HEK293 (cell line): ENCODE measurements at regions not wholly inside any gene's neighbourhood (a gene's known extent, or its start where the extent isn't known, plus 50 kb on each side); places are given as distances from the start of the nearest gene placed in this dataset.

Experiments used
- CTCF ChIA-PET: fragments of 350-600 bp; formaldehyde crosslinking; extraction: SDS; loops from one replicate; lab custom pipeline; 2021; ENCODE audit warnings: antibody characterized with exemption; lab: Yijun Ruan, JAX
- POLR2A ChIA-PET: fragments of 300-600 bp; formaldehyde crosslinking; extraction: SDS; loops from one replicate; lab custom pipeline; 2020; ENCODE audit warnings: antibody characterized with exemption, inconsistent platforms; lab: Yijun Ruan, JAX
- H3K27ac ChIP-seq: fragments of 200-500 bp; sonication (Bioruptor generic); 2 replicates; pipeline ENCODE4 v1.5.1; 2014; ENCODE audit warnings: low read depth, low read length, control low read depth, inconsistent platforms; ENCODE audit errors: extremely low read depth
- H3K36me3 ChIP-seq, 2 experiments: fragments of 200-500 bp in 1 of 2; sonication (Bioruptor generic) in 1 of 2; 1 replicate in 1 of 2; 2 replicates in 1 of 2; pipeline ENCODE4 v1.5.1; 2014 to 2017; ENCODE audit warnings: inconsistent platforms in 2 of 2, low read length in 2 of 2; ENCODE audit not compliant: control insufficient read depth in 2 of 2, insufficient read depth in 1 of 2
- H3K4me1 ChIP-seq: fragments of 200-500 bp; sonication (Bioruptor generic); 2 replicates; pipeline ENCODE4 v1.5.1; 2014; ENCODE audit warnings: mild to moderate bottlenecking, low read length, inconsistent platforms; ENCODE audit not compliant: control insufficient read depth, insufficient read depth
- H3K4me3 ChIP-seq: 2 replicates; pipeline ENCODE4 v1.5.1; 2011; ENCODE audit warnings: low read depth, mild to moderate bottlenecking, control low read depth, low read length, moderate library complexity
- H3K9me3 ChIP-seq: fragments of 200-500 bp; sonication (Bioruptor generic); 2 replicates; pipeline ENCODE4 v1.5.1; 2014; ENCODE audit warnings: low read depth, low read length, inconsistent platforms; ENCODE audit not compliant: control insufficient read depth, insufficient read depth
- BCL11B ChIP-seq: fragments of 450-650 bp; formaldehyde crosslinking; IDR thresholded peaks from 2 replicates; pipeline ENCODE4 v1.5.1; 2016; ENCODE audit warnings: low read depth, missing biosample characterization, missing genetic modification characterization
- MZF1 ChIP-seq: fragments of 450-650 bp; formaldehyde crosslinking; IDR thresholded peaks from 2 replicates; pipeline ENCODE4 v1.5.1; 2017; ENCODE audit warnings: missing biosample characterization, missing genetic modification characterization, borderline replicate concordance
- REPIN1 ChIP-seq: fragments of 450-650 bp; formaldehyde crosslinking; IDR thresholded peaks from 2 replicates; pipeline ENCODE4 v1.5.1; 2017; ENCODE audit warnings: missing biosample characterization, missing genetic modification characterization, low read depth
- YY1 ChIP-seq: fragments of 450-650 bp; formaldehyde crosslinking; IDR thresholded peaks from 2 replicates; pipeline ENCODE4 v1.5.1; 2018; ENCODE audit warnings: missing biosample characterization, missing genetic modification characterization
- ZBTB11 ChIP-seq: fragments of 450-650 bp; formaldehyde crosslinking; conservative IDR thresholded peaks from 2 replicates; pipeline ENCODE4 v1.5.1; 2016; ENCODE audit warnings: low read depth, missing biosample characterization, missing genetic modification characterization
- ZFHX2 ChIP-seq: fragments of 450-650 bp; formaldehyde crosslinking; conservative IDR thresholded peaks from 2 replicates; pipeline ENCODE4 v1.5.1; 2016; ENCODE audit warnings: missing biosample characterization, missing genetic modification characterization
- ZFP37 ChIP-seq: fragments of 450-650 bp; formaldehyde crosslinking; IDR thresholded peaks from 2 replicates; pipeline ENCODE4 v1.5.1; 2016; ENCODE audit warnings: missing biosample characterization, missing genetic modification characterization
- ZNF114 ChIP-seq: fragments of 450-650 bp; formaldehyde crosslinking; IDR thresholded peaks from 2 replicates; pipeline ENCODE4 v1.5.0; 2017; ENCODE audit warnings: missing biosample characterization, missing genetic modification characterization
- ZNF132 ChIP-seq: fragments of 450-650 bp; formaldehyde crosslinking; IDR thresholded peaks from 2 replicates; pipeline ENCODE4 v1.5.1; 2017; ENCODE audit warnings: missing biosample characterization, missing genetic modification characterization, borderline replicate concordance
- ZNF138 ChIP-seq: fragments of 450-650 bp; formaldehyde crosslinking; IDR thresholded peaks from 2 replicates; pipeline ENCODE4 v1.5.1; 2016; ENCODE audit warnings: missing biosample characterization, missing genetic modification characterization, borderline replicate concordance
- ZNF175 ChIP-seq: fragments of 450-650 bp; formaldehyde crosslinking; IDR thresholded peaks from 2 replicates; pipeline ENCODE4 v1.5.1; 2016; ENCODE audit warnings: missing biosample characterization, missing genetic modification characterization
- ZNF18 ChIP-seq: fragments of 450-650 bp; formaldehyde crosslinking; IDR thresholded peaks from 2 replicates; pipeline ENCODE4 v1.5.1; 2016; ENCODE audit warnings: missing biosample characterization, missing genetic modification characterization
- ZNF184 ChIP-seq: fragments of 450-650 bp; IDR thresholded peaks from 2 replicates; pipeline ENCODE4 v1.5.1; 2018; ENCODE audit warnings: missing biosample characterization, mild to moderate bottlenecking, missing genetic modification characterization
- ZNF354C ChIP-seq: fragments of 450-650 bp; formaldehyde crosslinking; IDR thresholded peaks from 2 replicates; pipeline ENCODE4 v1.5.1; 2016; ENCODE audit warnings: missing biosample characterization, missing genetic modification characterization, low read depth, borderline replicate concordance
- ZNF433 ChIP-seq: fragments of 450-650 bp; formaldehyde crosslinking; IDR thresholded peaks from 2 replicates; pipeline ENCODE4 v1.5.1; 2016; ENCODE audit warnings: missing biosample characterization, missing genetic modification characterization, low read depth
- ZNF521 ChIP-seq: fragments of 450-650 bp; formaldehyde crosslinking; IDR thresholded peaks from 2 replicates; pipeline ENCODE4 v1.5.1; 2017; ENCODE audit warnings: missing biosample characterization, mild to moderate bottlenecking, missing genetic modification characterization
- ZNF623 ChIP-seq: fragments of 450-650 bp; formaldehyde crosslinking; IDR thresholded peaks from 2 replicates; pipeline ENCODE4 v1.5.1; 2016; ENCODE audit warnings: missing biosample characterization, missing genetic modification characterization
- ZNF692 ChIP-seq: fragments of 450-650 bp; formaldehyde crosslinking; IDR thresholded peaks from 2 replicates; pipeline ENCODE4 v1.5.1; 2016; ENCODE audit warnings: missing biosample characterization, missing genetic modification characterization
- ZNF707 ChIP-seq: fragments of 450-650 bp; formaldehyde crosslinking; IDR thresholded peaks from 2 replicates; pipeline ENCODE4 v1.5.1; 2016; ENCODE audit warnings: missing biosample characterization, missing genetic modification characterization
- ZNF843 ChIP-seq: fragments of 450-650 bp; formaldehyde crosslinking; IDR thresholded peaks from 2 replicates; pipeline ENCODE4 v1.5.1; 2016; ENCODE audit warnings: missing biosample characterization, missing genetic modification characterization
- TF ChIP-seq, protein P1 (sequence below): fragments of 450-650 bp; formaldehyde crosslinking; IDR thresholded peaks from 2 replicates; pipeline ENCODE4 v1.5.1; 2017; ENCODE audit warnings: missing biosample characterization, missing genetic modification characterization
- TF ChIP-seq, protein P2 (sequence below): fragments of 450-650 bp; formaldehyde crosslinking; conservative IDR thresholded peaks from 2 replicates; pipeline ENCODE4 v1.5.1; 2016; ENCODE audit warnings: low read depth, missing biosample characterization, missing genetic modification characterization

DNA sequence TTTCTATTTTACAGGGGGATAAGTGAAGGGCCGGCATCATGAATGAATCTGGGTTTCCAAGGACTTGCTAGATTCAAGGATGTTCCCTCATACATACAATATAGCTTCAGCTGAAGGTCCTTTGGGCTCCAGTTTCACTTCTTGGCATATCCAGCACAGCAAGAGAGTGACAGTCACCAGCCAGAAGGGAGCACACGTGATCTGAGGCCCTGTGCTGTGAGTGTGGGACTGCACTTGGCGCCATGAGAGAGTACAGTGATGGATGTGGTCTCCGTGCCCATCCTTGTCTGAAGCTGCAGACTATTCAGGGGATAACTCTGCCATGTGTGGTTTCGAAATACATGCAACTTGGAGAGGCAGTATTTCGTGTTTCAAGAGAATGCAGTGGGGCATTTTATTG lies 159.7 kb upstream of the DSCAM start (continued):
- TF ChIP-seq, protein P1, sequence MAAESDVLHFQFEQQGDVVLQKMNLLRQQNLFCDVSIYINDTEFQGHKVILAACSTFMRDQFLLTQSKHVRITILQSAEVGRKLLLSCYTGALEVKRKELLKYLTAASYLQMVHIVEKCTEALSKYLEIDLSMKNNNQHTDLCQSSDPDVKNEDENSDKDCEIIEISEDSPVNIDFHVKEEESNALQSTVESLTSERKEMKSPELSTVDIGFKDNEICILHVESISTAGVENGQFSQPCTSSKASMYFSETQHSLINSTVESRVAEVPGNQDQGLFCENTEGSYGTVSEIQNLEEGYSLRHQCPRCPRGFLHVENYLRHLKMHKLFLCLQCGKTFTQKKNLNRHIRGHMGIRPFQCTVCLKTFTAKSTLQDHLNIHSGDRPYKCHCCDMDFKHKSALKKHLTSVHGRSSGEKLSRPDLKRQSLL (tag by site-specific recombination), result no peak
- no peak for TF ChIP-seq ZNF433
- no peak for TF ChIP-seq MZF1

DNA sequence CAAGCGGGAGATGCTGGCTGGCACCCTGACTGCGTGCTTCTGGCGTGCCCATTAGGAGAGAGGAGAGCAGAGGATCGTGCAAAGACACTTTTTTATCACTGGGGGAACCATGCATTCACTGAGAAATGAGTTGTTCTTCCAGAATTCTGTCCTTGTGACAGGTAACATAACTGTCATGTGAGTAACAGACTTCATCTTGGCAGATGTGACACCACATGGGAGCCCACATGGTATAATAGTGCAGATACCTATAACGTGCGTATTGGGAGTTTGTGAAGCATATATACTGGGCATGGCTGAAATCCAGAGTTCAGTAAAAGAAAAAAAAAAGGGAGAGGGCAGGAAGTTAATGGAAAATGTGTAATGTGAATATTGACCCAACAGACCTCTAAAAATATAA lies 159.6 kb upstream of the BACE2 start:
- CTCF ChIA-PET, result no interaction called here
- POLR2A ChIA-PET, result no interaction called here
- no peak for TF ChIP-seq YY1
- no peak for TF ChIP-seq ZNF707 (tag by site-specific recombination)
- TF ChIP-seq ZNF114 (tag by site-specific recombination), result no peak
- no peak for TF ChIP-seq ZNF184 (tag by site-specific recombination)
- TF ChIP-seq ZNF18, result no peak
- TF ChIP-seq ZNF175, result no peak
- no peak for TF ChIP-seq REPIN1 (tag by site-specific recombination)
- no peak for TF ChIP-seq ZFP37 (tag by site-specific recombination)
- no peak for TF ChIP-seq ZBTB11
- Histone ChIP-seq H3K27ac (no peak overlapping the region), H3K4me3 (no peak overlapping the region), H3K4me1 (no peaks in the 10 kb centered on the region), H3K36me3 (no peaks in the 10 kb centered on the region), H3K9me3 (no peaks in the 10 kb centered on the region)

DNA sequence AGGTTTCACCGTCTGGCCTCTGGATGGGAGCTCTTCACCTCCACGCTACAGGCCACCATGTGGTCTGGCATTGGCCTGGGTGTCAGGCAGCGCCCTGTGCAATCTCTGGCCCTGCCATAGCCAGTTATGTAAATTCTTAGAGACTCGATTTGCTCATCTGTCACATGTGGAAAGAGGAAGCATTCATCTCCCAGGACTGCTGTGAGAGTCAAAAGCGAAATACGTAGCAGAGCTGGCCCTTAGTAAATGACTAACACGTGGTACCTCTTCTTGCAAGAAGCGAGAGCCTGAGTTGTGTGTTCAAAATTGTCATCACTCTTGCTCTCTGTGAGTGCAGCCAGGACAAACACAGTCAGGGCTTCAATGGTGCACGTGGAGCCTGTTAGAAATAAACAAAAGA lies 159.0 kb upstream of the BACE2 start:
- POLR2A ChIA-PET, result no interaction called here
- Histone ChIP-seq H3K4me3 (no peak overlapping the region), H3K4me1 (no peaks in the 10 kb centered on the region), H3K36me3 (no peaks in the 10 kb centered on the region), H3K27ac (no peak overlapping the region), H3K9me3 (no peaks in the 10 kb centered on the region)
- CTCF ChIA-PET, result interaction anchor here (0.6 to 1.2 kb wide), 2 partner anchors 60 to 549 kb away, joined by 5 read pairs; no protein-coding TSS in a partner anchor
- TF ChIP-seq ZNF354C (tag by site-specific recombination) (no peak), ZFHX2 (no peak), ZNF138 (tag by site-specific recombination) (no peak), ZNF521 (tag by site-specific recombination) (no peak), BCL11B (no peak), ZNF692 (no peak), ZNF623 (no peak), ZNF843 (tag by site-specific recombination) (no peak), ZNF132 (tag by site-specific recombination) (no peak)
- TF ChIP-seq, protein P2, sequence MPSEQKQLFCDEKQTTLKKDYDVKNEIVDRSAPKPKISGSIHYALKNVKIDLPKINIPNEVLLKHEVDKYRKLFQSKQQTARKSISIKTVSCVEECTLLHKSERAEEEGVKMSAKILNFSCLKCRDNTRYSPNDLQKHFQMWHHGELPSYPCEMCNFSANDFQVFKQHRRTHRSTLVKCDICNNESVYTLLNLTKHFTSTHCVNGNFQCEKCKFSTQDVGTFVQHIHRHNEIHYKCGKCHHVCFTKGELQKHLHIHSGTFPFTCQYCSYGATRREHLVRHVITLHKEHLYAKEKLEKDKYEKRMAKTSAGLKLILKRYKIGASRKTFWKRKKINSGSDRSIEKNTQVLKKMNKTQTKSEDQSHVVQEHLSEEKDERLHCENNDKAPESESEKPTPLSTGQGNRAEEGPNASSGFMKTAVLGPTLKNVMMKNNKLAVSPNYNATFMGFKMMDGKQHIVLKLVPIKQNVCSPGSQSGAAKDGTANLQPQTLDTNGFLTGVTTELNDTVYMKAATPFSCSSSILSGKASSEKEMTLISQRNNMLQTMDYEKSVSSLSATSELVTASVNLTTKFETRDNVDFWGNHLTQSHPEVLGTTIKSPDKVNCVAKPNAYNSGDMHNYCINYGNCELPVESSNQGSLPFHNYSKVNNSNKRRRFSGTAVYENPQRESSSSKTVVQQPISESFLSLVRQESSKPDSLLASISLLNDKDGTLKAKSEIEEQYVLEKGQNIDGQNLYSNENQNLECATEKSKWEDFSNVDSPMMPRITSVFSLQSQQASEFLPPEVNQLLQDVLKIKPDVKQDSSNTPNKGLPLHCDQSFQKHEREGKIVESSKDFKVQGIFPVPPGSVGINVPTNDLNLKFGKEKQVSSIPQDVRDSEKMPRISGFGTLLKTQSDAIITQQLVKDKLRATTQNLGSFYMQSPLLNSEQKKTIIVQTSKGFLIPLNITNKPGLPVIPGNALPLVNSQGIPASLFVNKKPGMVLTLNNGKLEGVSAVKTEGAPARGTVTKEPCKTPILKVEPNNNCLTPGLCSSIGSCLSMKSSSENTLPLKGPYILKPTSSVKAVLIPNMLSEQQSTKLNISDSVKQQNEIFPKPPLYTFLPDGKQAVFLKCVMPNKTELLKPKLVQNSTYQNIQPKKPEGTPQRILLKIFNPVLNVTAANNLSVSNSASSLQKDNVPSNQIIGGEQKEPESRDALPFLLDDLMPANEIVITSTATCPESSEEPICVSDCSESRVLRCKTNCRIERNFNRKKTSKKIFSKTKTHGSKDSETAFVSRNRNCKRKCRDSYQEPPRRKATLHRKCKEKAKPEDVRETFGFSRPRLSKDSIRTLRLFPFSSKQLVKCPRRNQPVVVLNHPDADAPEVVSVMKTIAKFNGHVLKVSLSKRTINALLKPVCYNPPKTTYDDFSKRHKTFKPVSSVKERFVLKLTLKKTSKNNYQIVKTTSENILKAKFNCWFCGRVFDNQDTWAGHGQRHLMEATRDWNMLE (tag by site-specific recombination), result no peak
